PC-3 (cell line): ENCODE measurements at regions not wholly inside any gene's neighbourhood (a gene's known extent, or its start where the extent isn't known, plus 50 kb on each side); places are given as distances from the start of the nearest gene placed in this dataset.

Source experiments
- CTCF ChIP-seq: fragments of 300-600 bp; sonication (generic); conservative IDR thresholded peaks from 2 replicates; pipeline ENCODE4 v1.5.1; 2017; ENCODE audit warnings: antibody characterized with exemption, low read depth, mild to moderate bottlenecking, low read length
- EZH2 ChIP-seq: fragments of 300-600 bp; sonication (generic); IDR thresholded peaks from one replicate; pipeline ENCODE4 v1.6.1; 2017; ENCODE audit warnings: antibody characterized with exemption, mild to moderate bottlenecking, low read length; ENCODE audit not compliant: unreplicated experiment
- EZH2phosphoT487 ChIP-seq: fragments of 300-600 bp; sonication (generic); IDR thresholded peaks from 2 replicates; pipeline ENCODE4 v1.6.1; 2018; ENCODE audit warnings: mild to moderate bottlenecking, antibody characterized with exemption, low read length, borderline replicate concordance

DNA sequence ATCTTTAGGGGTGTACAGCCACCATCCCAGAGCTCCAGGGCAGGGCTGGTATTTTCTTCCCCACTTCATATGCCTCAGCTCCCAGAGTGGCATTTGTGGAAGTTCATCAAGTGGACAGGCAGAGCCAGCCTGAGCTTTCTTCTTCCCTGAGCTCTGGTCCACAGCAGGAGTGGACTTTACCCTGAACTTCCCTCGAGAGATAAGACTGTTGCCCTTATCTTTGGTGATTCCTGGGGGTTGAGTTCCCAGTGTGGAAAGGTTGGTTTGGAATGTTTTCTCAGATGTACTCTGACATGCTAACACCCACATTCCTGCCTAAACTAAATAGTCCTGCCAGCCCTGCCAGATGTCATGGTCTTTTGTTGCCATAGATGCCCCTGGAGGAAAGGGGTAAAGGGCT, 62.0 kb upstream of the LGALSL start:
- no peak for TF ChIP-seq EZH2phosphoT487
- TF ChIP-seq EZH2: no peak
- TF ChIP-seq CTCF: no peak
